ENCODE measurements at regions not wholly inside any gene's neighbourhood (a gene's known extent, or its start where the extent isn't known, plus 50 kb on each side); places are given as distances from the start of the nearest gene placed in this dataset.
"Not testable (repeated sequence)": the region's sequence is repeated elsewhere in the genome, so short reads cannot be mapped to it uniquely, and the experiment has no call there.

GRCh38 chr10:38364073-38364472 lies 269.9 kb downstream of the ZNF37A start:
- DNase-seq: not testable (repeated sequence)

- DNase-seq: peak; percentile 0
Observed at GRCh38 chr10:38365917-38366316, 271.8 kb downstream of the ZNF37A start.

GRCh38 chr10:38383800-38384199 lies 289.7 kb downstream of the ZNF37A start:
- not testable (repeated sequence) for DNase-seq

GRCh38 chr10:38386869-38387268 lies 292.7 kb downstream of the ZNF37A start:
- not testable (repeated sequence) for DNase-seq

GRCh38 chr10:38390725-38391124 lies 296.6 kb downstream of the ZNF37A start:
- DNase-seq: not testable (repeated sequence)

- DNase-seq: not testable (repeated sequence)
Observed at GRCh38 chr10:38395465-38395864, 301.3 kb downstream of the ZNF37A start.

- not testable (repeated sequence) for DNase-seq
Observed at GRCh38 chr10:38396178-38396954, 302.2 kb downstream of the ZNF37A start.

GRCh38 chr10:38401565-38401964 lies 307.4 kb downstream of the ZNF37A start:
- DNase-seq: not testable (repeated sequence)

GRCh38 chr10:38402442-38403346 lies 308.6 kb downstream of the ZNF37A start:
- DNase-seq: peak; percentile 56

- DNase-seq: not testable (repeated sequence)
Observed at GRCh38 chr10:38403347-38404117, 309.4 kb downstream of the ZNF37A start.

- not testable (repeated sequence) for DNase-seq
Observed at GRCh38 chr10:38423634-38424033, 329.5 kb downstream of the ZNF37A start.

- not testable (repeated sequence) for DNase-seq
Observed at GRCh38 chr10:38430242-38430641, 336.1 kb downstream of the ZNF37A start.

GRCh38 chr10:38437359-38437758 lies 343.2 kb downstream of the ZNF37A start:
- DNase-seq: not testable (repeated sequence)

GRCh38 chr10:38448614-38449355 lies 354.6 kb downstream of the ZNF37A start:
- DNase-seq: not testable (repeated sequence)

- not testable (repeated sequence) for DNase-seq
Observed at GRCh38 chr10:38449618-38450017, 355.5 kb downstream of the ZNF37A start.

GRCh38 chr10:38450372-38451057 lies 356.4 kb downstream of the ZNF37A start:
- not testable (repeated sequence) for DNase-seq

- not testable (repeated sequence) for DNase-seq
Observed at GRCh38 chr10:38451306-38451967, 357.3 kb downstream of the ZNF37A start.
